Common myeloid progenitor, CD34-positive (primary cell): ENCODE measurements at regions not wholly inside any gene's neighbourhood (a gene's known extent, or its start where the extent isn't known, plus 50 kb on each side); places are given as distances from the start of the nearest gene placed in this dataset.

Source experiments
- CTCF ChIA-PET: fragments of 350-600 bp; sonication (Branson Sonifier 250); formaldehyde crosslinking; loops from one replicate; lab custom pipeline; 2021; ENCODE audit warnings: antibody characterized with exemption; lab: Charles Lee
- POLR2A ChIA-PET: fragments of 350-600 bp; sonication (Branson Sonifier 250); formaldehyde crosslinking; loops from one replicate; lab custom pipeline; 2021; ENCODE audit warnings: antibody characterized with exemption; lab: Charles Lee
- DNase-seq, 3 donors: peaks; one replicate each; pipeline versions ENCODE4 v3.0.0 to v3.0.0-alpha.2; 2013
- H3K27ac ChIP-seq, 2 experiments: 1 replicate in 1 of 2; 2 replicates in 1 of 2; pipeline ENCODE4 v1.7.0; 2013; ENCODE audit warnings: inconsistent platforms in 2 of 2, low read length in 2 of 2, mild to moderate bottlenecking in 2 of 2, low read depth in 1 of 2, moderate library complexity in 1 of 2; ENCODE audit not compliant: severe bottlenecking in 2 of 2, insufficient read depth in 1 of 2, poor library complexity in 1 of 2
- H3K27me3 ChIP-seq, 5 experiments: replicated peaks in 2 of 5; 1 replicate in 3 of 5; 2 replicates in 2 of 5; pipeline versions ENCODE4 v1.6.1 to v1.7.0; 2013; ENCODE audit warnings: low read length in 4 of 5, mild to moderate bottlenecking in 2 of 5, moderate library complexity in 2 of 5, inconsistent platforms in 1 of 5; ENCODE audit not compliant: insufficient read depth in 5 of 5, control insufficient read depth in 4 of 5
- H3K36me3 ChIP-seq, 4 experiments: 1 replicate in 2 of 4; 2 replicates in 2 of 4; pipeline versions ENCODE4 v1.6.1 to v1.7.0; 2013; ENCODE audit warnings: low read length in 3 of 4, control low read depth in 1 of 4, mild to moderate bottlenecking in 1 of 4; ENCODE audit not compliant: control insufficient read depth in 4 of 4, insufficient read depth in 4 of 4
- H3K4me1 ChIP-seq, 4 experiments: 1 replicate in 3 of 4; 2 replicates in 1 of 4; pipeline versions ENCODE4 v1.6.1 to v1.7.1; 2013; ENCODE audit warnings: low read length in 3 of 4, mild to moderate bottlenecking in 3 of 4, control low read depth in 1 of 4, inconsistent platforms in 1 of 4, moderate library complexity in 1 of 4; ENCODE audit not compliant: control insufficient read depth in 4 of 4, insufficient read depth in 4 of 4; ENCODE audit errors: control extremely low read depth in 1 of 4
- H3K4me3 ChIP-seq, 7 experiments: 1 replicate in 4 of 7; 2 replicates in 3 of 7; pipeline versions ENCODE4 v1.5.1 to v1.7.0; 2013; ENCODE audit warnings: mild to moderate bottlenecking in 7 of 7, low read length in 6 of 7, moderate library complexity in 6 of 7, inconsistent platforms in 2 of 7, low read depth in 2 of 7, control low read depth in 1 of 7; ENCODE audit not compliant: insufficient read depth in 4 of 7, control insufficient read depth in 1 of 7; ENCODE audit errors: extremely low read depth in 1 of 7
- H3K9me3 ChIP-seq, 5 experiments: 1 replicate in 4 of 5; 2 replicates in 1 of 5; pipeline versions ENCODE4 v1.6.1 to v1.7.1; 2013; ENCODE audit warnings: low read length in 4 of 5, mild to moderate bottlenecking in 2 of 5, inconsistent platforms in 1 of 5, low read depth in 1 of 5, moderate library complexity in 1 of 5; ENCODE audit not compliant: control insufficient read depth in 4 of 5, insufficient read depth in 2 of 5; ENCODE audit errors: control extremely low read depth in 1 of 5
- WGBS: methylation state at CpG from one replicate; pipeline ENCODE4 v1.1.5; 2013; ENCODE audit not compliant: insufficient coverage; 5-methylcytosine and 5-hydroxymethylcytosine counted together

DNA sequence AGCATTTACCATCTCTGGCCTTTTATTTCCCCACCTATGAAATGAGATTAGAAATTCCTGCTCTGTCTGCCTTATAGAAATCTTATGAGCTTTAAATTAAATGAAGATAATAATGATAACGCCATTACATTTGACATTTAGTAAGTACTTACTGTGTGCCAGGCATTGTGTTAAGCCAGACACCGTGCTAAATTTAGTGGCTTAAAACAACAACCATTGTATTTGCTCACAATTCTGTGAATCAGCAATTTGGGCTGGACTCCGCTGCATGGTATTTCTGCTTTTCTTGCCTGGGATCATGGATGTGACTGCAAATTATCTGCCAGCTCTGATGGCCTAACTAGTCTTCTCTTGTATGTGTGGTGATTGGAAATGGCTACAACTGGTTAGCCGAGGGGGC lies 56.4 kb upstream of the CCDC6 start:
- Histone ChIP-seq H3K4me1 (no peaks in the 10 kb centered on the region), H3K4me3 (no peak overlapping the region), H3K9me3 (peaks cover 0 to 1% (median 0%) of the 10 kb centered on the region in 5 experiments), H3K36me3 (no peaks in the 10 kb centered on the region), H3K27me3 (no peaks in the 10 kb centered on the region), H3K27ac (no peak overlapping the region)
- ChIA-PET CTCF (no interaction called here), POLR2A (interaction anchor here (0.7 kb wide), 1 partner anchor 66 kb away, joined by 4 read pairs; no protein-coding TSS in a partner anchor)
- WGBS, result 91% methylated on average over 2 of the region's 4 CpGs
- DNase-seq, result no peak

DNA sequence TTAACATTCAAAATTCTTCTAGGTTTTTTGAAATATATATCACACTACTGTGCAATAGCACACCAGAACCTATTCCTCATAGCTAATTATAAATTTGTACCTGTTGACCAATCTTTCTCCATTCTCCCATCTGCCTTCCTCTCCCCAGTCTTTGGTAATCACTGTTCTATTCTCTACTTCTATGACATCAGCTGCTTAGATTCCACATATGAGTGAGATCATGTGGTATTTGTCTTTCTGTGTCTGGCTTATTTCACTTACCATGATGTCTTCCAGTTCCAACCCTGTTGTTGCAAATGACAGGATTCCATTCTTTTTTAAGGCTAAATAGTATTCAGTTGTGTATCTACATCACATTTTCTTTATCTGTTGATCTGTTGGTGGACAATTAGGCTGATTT lies 54.4 kb upstream of the CCDC6 start:
- no peak for DNase-seq
- ChIA-PET POLR2A (interaction anchor here (0.6 kb wide), 1 partner anchor 8 kb away, joined by 4 read pairs; no protein-coding TSS in a partner anchor), CTCF (interaction anchor here (0.6 kb wide), 1 partner anchor 245 kb away, joined by 3 read pairs; no protein-coding TSS in a partner anchor)
- Histone ChIP-seq H3K27me3 (no peaks in the 10 kb centered on the region), H3K4me1 (no peaks in the 10 kb centered on the region), H3K27ac (no peak overlapping the region), H3K36me3 (no peaks in the 10 kb centered on the region), H3K9me3 (peaks cover 0 to 1% (median 0%) of the 10 kb centered on the region in 5 experiments), H3K4me3 (no peak overlapping the region)

DNA sequence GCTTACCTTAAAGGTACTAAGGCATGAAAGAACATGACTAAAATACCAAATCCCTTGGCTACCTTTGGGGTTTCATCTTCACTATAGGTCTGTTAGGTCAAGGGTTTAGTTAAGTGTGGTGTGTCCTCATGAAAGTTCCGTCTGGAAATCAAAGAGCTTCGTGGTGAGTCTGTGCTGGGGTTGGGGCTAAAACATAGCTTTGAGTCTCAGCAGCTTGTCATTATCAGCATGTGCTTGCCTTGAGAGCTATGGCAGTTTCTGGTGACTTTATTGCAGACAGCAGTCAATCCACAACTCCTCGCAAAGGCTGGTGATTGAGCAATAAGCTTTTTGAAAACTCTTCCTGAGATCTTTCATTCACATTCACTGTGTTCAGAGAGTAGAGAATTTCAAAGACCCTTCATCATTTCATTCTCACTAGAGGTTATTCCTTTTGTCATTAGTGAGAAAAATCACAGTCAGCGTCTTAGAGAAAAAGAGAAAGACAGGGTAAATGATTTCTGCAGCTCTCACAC lies 53.2 kb upstream of the CCDC6 start:
- Histone ChIP-seq H3K4me3 (no peak overlapping the region), H3K27ac (no peak overlapping the region), H3K36me3 (no peaks in the 10 kb centered on the region), H3K27me3 (no peaks in the 10 kb centered on the region), H3K4me1 (no peaks in the 10 kb centered on the region), H3K9me3 (peaks cover 0 to 1% (median 0%) of the 10 kb centered on the region in 5 experiments)
- CTCF ChIA-PET, result interaction anchor here (1.0 to 1.1 kb wide), 2 partner anchors 11 to 51 kb away, joined by 3 read pairs; no protein-coding TSS in a partner anchor
- 100% methylated on average over 2 of the region's 4 CpGs for WGBS
- DNase-seq, result no peak
- POLR2A ChIA-PET, result no interaction called here

DNA sequence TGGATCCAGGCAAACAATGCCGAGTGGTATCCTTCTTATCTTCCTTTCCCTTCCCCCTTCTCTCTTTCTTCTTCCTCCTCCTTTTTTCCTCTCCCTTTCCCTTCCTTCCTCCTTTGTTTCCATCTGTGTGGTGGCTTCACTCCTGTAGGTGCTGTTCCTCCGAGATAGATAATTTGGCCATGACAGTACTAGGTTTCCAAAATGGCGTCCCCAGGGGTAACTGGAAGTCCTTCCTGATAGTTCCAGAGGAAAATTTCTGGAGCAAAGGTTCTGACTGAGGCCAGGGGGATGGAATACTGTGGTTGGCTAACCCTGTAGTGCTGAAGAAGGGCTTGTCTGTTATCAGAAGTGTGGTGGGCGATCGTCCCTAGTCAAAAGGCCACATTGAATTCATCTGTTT lies 52.5 kb upstream of the CCDC6 start:
- Histone ChIP-seq H3K4me1 (no peaks in the 10 kb centered on the region), H3K27me3 (no peaks in the 10 kb centered on the region), H3K4me3 (no peak overlapping the region), H3K27ac (no peak overlapping the region), H3K9me3 (peaks cover 0 to 1% (median 0%) of the 10 kb centered on the region in 5 experiments), H3K36me3 (no peaks in the 10 kb centered on the region)
- 100% methylated on average over 3 of the region's 5 CpGs for WGBS
- no peak for DNase-seq
- POLR2A ChIA-PET, result no interaction called here
- CTCF ChIA-PET, result interaction anchor here (1.1 kb wide), 1 partner anchor 50 kb away, joined by 3 read pairs; no protein-coding TSS in a partner anchor

DNA sequence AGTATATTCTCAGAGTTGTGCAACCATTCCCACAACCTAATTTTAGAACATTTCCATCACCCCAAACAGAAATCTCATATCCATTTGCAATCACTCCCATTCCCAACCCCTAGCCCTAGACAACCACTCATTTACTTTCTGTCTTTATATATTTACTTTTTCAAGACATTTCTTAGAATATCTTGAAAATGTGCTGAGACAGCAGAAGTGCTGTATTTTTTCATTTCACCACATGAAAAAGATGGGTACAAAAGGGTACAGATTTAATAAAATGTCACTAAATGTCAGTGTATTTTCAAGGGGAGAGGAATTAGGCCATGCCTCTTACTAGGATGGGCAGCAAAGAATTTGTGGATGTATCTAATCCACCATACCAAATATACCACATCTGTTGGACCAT lies 51.6 kb upstream of the CCDC6 start:
- ChIA-PET POLR2A (no interaction called here), CTCF (no interaction called here)
- Histone ChIP-seq H3K27me3 (no peaks in the 10 kb centered on the region), H3K4me1 (no peaks in the 10 kb centered on the region), H3K27ac (no peak overlapping the region), H3K9me3 (peaks cover 0 to 1% (median 0%) of the 10 kb centered on the region in 5 experiments), H3K36me3 (no peaks in the 10 kb centered on the region), H3K4me3 (no peak overlapping the region)
- DNase-seq, result no peak
